Esophagus squamous epithelium (tissue), 5 donors: ENCODE measurements at regions not wholly inside any gene's neighbourhood (a gene's known extent, or its start where the extent isn't known, plus 50 kb on each side); places are given as distances from the start of the nearest gene placed in this dataset.

Source experiments
- DNase-seq: peaks from one replicate; lab custom pipeline; 2025; lab: John Stamatoyannopoulos, UW
- H3K27ac ChIP-seq, 4 donors: fragments of 200-600 bp; sonication (generic); one replicate each; pipeline ENCODE4 v1.5.1; 2016 to 2019; ENCODE audit warnings: mild to moderate bottlenecking in 1 of 4
- H3K27me3 ChIP-seq, 4 donors: fragments of 200-600 bp; sonication (generic); 1 replicate in 3 of 4; 2 replicates in 1 of 4; pipeline versions ENCODE4 v1.5.1 to v1.6.0; 2017 to 2021; ENCODE audit warnings: antibody characterized with exemption in 1 of 4
- H3K36me3 ChIP-seq, 3 donors: fragments of 200-600 bp; sonication (generic); one replicate each; pipeline ENCODE4 v1.5.1; 2016 to 2019
- H3K4me1 ChIP-seq, 3 donors: fragments of 200-600 bp; sonication (generic); one replicate each; pipeline ENCODE4 v1.5.1; 2017 to 2019
- H3K4me3 ChIP-seq, 4 donors: fragments of 200-600 bp; sonication (generic); 1 replicate in 3 of 4; 2 replicates in 1 of 4; pipeline ENCODE4 v1.5.1; 2016 to 2019; ENCODE audit warnings: mild to moderate bottlenecking in 2 of 4, moderate library complexity in 1 of 4
- H3K9me3 ChIP-seq, 3 donors: fragments of 200-600 bp; sonication (generic); one replicate each; pipeline ENCODE4 v1.5.1; 2016 to 2019
- POLR2A ChIP-seq, 4 donors: fragments of 450-650 bp; IDR thresholded peaks; one replicate each; pipeline ENCODE4 v1.6.1; 2017; ENCODE audit warnings: antibody characterized with exemption in 4 of 4, mild to moderate bottlenecking in 4 of 4, moderate library complexity in 3 of 4
- WGBS, 2 donors: methylation state at CpG; one replicate each; pipeline ENCODE4 v1.1.5; 2018; 5-methylcytosine and 5-hydroxymethylcytosine counted together
- intact Hi-C: fragments of 100-400 bp; cut with DNase I; formaldehyde crosslinking; loops from one replicate; pipeline ENCODE4 v1.15.0; 2022
- TF ChIP-seq, protein P1 (sequence below), 6 experiments: fragments of 450-650 bp in 4 of 6; fragments of 200-600 bp in 2 of 6; sonication (generic) in 2 of 6; IDR thresholded peaks; one replicate each; pipeline ENCODE4 v1.5.1; 2016 to 2019; ENCODE audit warnings: antibody characterized with exemption in 6 of 6, mild to moderate bottlenecking in 4 of 6, moderate library complexity in 4 of 6
- donor health status: DM: yes; HTN: yes; CAD: no.

- peak overlapping the region; percentile 82 to 99 (median 96) for H3K27ac ChIP-seq
- 9 to 10% methylated on average over 13 of the region's 13 CpGs for WGBS, 2 donors
- peaks cover 0 to 16% (median 0%) of the 10 kb centered on the region in 3 donors for H3K36me3 ChIP-seq
- peaks cover 0 to 19% (median 0%) of the 10 kb centered on the region in 3 donors for H3K9me3 ChIP-seq
- intact Hi-C loops = no loop called here
- H3K4me3 ChIP-seq = peak overlapping the region; percentile 39 to 84 (median 72)
- peaks cover 0 to 53% (median 9%) of the 10 kb centered on the region in 3 donors for H3K4me1 ChIP-seq
- DNase-seq = no peak
- no peaks in the 10 kb centered on the region for H3K27me3 ChIP-seq
- TF ChIP-seq, protein P1, sequence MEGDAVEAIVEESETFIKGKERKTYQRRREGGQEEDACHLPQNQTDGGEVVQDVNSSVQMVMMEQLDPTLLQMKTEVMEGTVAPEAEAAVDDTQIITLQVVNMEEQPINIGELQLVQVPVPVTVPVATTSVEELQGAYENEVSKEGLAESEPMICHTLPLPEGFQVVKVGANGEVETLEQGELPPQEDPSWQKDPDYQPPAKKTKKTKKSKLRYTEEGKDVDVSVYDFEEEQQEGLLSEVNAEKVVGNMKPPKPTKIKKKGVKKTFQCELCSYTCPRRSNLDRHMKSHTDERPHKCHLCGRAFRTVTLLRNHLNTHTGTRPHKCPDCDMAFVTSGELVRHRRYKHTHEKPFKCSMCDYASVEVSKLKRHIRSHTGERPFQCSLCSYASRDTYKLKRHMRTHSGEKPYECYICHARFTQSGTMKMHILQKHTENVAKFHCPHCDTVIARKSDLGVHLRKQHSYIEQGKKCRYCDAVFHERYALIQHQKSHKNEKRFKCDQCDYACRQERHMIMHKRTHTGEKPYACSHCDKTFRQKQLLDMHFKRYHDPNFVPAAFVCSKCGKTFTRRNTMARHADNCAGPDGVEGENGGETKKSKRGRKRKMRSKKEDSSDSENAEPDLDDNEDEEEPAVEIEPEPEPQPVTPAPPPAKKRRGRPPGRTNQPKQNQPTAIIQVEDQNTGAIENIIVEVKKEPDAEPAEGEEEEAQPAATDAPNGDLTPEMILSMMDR (IDR thresholded peaks at IDR 0.05) = no peak
- peak in 2 of 4 donors; percentile 13 to 54 for TF ChIP-seq POLR2A (IDR thresholded peaks at IDR 0.05)
Measured at GRCh38 chr6:26159357-26160273, 72.4 kb downstream of the HFE start.

- H3K36me3 ChIP-seq = peaks cover 0 to 22% (median 0%) of the 10 kb centered on the region in 3 donors
- no peak for TF ChIP-seq POLR2A (IDR thresholded peaks at IDR 0.05)
- TF ChIP-seq, protein P1 (IDR thresholded peaks at IDR 0.05) = no peak
- H3K4me1 ChIP-seq = peaks cover 0 to 46% (median 9%) of the 10 kb centered on the region in 3 donors
- H3K4me3 ChIP-seq = no peak overlapping the region
- H3K27ac ChIP-seq = no peak overlapping the region
- intact Hi-C loops = no loop called here
- 78 to 80% methylated on average over 3 of the region's 3 CpGs for WGBS, 2 donors
- no peaks in the 10 kb centered on the region for H3K27me3 ChIP-seq
- DNase-seq = no peak
- peaks cover 0 to 19% (median 0%) of the 10 kb centered on the region in 3 donors for H3K9me3 ChIP-seq
Measured at GRCh38 chr6:26161322-26161721, 74.1 kb downstream of the HFE start.

DNA sequence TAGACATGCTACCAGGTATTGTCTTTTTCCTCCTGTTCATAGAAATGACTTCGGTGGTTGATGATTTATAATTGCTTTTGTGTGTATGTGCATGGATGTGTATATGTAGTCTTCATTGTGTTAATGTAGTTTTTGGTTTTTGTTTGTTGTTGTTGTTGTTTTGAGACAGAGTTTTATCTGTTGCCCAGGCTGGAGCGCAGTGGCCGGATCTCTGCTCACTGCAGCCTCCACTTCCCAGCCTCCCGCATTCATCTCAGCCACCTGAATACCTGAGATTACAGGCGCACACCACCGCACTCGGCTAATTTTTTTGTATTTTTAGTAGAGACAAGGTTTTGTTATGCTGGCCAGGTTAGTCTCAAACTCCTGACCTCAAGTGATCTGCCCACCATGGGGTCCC, 75.2 kb downstream of the HFE start:
- H3K27ac ChIP-seq = no peak overlapping the region
- peaks cover 0 to 22% (median 0%) of the 10 kb centered on the region in 3 donors for H3K36me3 ChIP-seq
- peaks cover 0 to 36% (median 9%) of the 10 kb centered on the region in 3 donors for H3K4me1 ChIP-seq
- WGBS, 2 donors = 88 to 95% methylated on average over 7 of the region's 7 CpGs
- H3K4me3 ChIP-seq = no peak overlapping the region
- intact Hi-C loops = no loop called here
- TF ChIP-seq, protein P1 (IDR thresholded peaks at IDR 0.05) = no peak
- no peak for TF ChIP-seq POLR2A (IDR thresholded peaks at IDR 0.05)
- no peaks in the 10 kb centered on the region for H3K27me3 ChIP-seq
- DNase-seq = no peak
- peaks cover 0 to 13% (median 0%) of the 10 kb centered on the region in 3 donors for H3K9me3 ChIP-seq

DNA sequence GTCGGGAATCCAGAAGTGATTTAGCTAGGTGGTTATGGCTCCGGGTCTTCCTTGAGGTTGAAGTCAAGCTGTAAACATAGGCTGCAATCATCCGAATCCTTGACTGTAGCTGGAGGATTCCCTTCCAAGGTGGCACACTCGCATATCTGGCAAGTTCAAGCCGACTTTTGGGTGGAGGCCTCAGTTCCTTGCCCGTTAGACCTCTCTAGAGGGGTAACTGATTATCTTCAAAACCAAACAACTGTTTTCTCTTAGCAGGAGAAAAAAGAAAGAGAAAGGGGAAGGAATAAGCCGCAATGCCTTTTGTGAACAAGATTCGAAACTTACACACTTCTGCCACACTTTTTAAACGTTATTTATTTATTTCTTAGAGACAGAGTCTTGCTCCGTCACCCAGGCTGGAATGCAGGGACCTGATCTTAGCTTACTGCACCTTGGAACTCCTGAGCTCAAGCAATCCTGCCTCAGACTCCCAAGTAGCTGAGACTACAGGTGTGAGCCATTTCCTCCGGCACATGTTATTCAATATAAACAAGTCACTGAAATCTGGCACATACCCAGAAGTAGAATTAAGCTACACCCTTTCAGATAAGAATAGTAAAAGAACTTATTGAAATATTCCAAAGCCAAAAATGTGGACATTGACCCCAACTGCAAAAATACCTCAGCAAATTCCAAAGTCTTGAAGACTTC, 76.3 kb downstream of the HFE start:
- H3K27ac ChIP-seq = no peak overlapping the region
- peaks cover 0 to 2% (median 0%) of the 10 kb centered on the region in 3 donors for H3K9me3 ChIP-seq
- intact Hi-C loops = no loop called here
- H3K4me3 ChIP-seq = no peak overlapping the region
- H3K36me3 ChIP-seq = peaks cover 0 to 22% (median 0%) of the 10 kb centered on the region in 3 donors
- peaks cover 0 to 28% (median 9%) of the 10 kb centered on the region in 3 donors for H3K4me1 ChIP-seq
- TF ChIP-seq, protein P1 (IDR thresholded peaks at IDR 0.05) = no peak
- no peak for TF ChIP-seq POLR2A (IDR thresholded peaks at IDR 0.05)
- WGBS, 2 donors = 81 to 87% methylated on average over 11 of the region's 11 CpGs
- no peak for DNase-seq
- no peaks in the 10 kb centered on the region for H3K27me3 ChIP-seq
